ENCODE measurements at regions not wholly inside any gene's neighbourhood (a gene's known extent, or its start where the extent isn't known, plus 50 kb on each side); places are given as distances from the start of the nearest gene placed in this dataset.
"Not testable (repeated sequence)": the region's sequence is repeated elsewhere in the genome, so short reads cannot be mapped to it uniquely, and the experiment has no call there.

- H3K36me3 ChIP-seq (ENCODE audit: control insufficient read depth, insufficient read depth, low read length); H3K9ac ChIP-seq (ENCODE audit: low read length); H3K9me3 ChIP-seq (ENCODE audit: control insufficient read depth, low read length); H3K4me1 ChIP-seq (ENCODE audit: control insufficient read depth, insufficient read depth, low read length); H3K4me3 ChIP-seq (ENCODE audit: low read length); H3K27me3 ChIP-seq (ENCODE audit: control insufficient read depth, insufficient read depth, low read length): not testable (repeated sequence)
These were observed 116.9 kb upstream of the FAM20C start for GRCh38 chr7:75511-75910.

DNA sequence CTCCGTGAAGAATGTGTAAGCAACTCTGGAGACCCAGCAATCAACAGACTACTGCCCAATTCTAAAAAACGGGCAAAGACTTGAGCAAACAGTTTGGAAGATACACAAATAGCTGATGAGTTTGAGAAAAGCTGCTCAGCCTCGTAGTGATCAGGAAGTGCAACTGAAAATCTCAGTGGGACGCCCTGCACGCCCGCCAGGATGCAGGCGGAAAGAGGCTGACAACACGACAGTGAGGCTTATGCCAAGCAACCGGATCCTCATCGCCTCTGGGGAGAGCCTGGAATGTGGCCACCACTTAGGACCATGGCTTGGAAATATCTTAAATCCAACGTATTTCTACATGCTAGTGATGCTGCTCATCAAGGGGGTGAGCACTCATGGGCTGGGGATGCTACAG, 116.2 kb upstream of the FAM20C start:
- H3K4me1 ChIP-seq (ENCODE audit: control insufficient read depth, insufficient read depth, low read length); H3K36me3 ChIP-seq (ENCODE audit: control insufficient read depth, insufficient read depth, low read length); H3K27me3 ChIP-seq (ENCODE audit: control insufficient read depth, insufficient read depth, low read length); H3K9ac ChIP-seq (ENCODE audit: low read length); H3K4me3 ChIP-seq (ENCODE audit: low read length); H3K9me3 ChIP-seq (ENCODE audit: control insufficient read depth, low read length): not testable (repeated sequence)

- not testable (repeated sequence) for H3K9me3 ChIP-seq (ENCODE audit: control insufficient read depth, low read length); H3K4me1 ChIP-seq (ENCODE audit: control insufficient read depth, insufficient read depth, low read length); H3K9ac ChIP-seq (ENCODE audit: low read length); H3K4me3 ChIP-seq (ENCODE audit: low read length); H3K27me3 ChIP-seq (ENCODE audit: control insufficient read depth, insufficient read depth, low read length); H3K36me3 ChIP-seq (ENCODE audit: control insufficient read depth, insufficient read depth, low read length)
These were observed 115.5 kb upstream of the FAM20C start for GRCh38 chr7:76829-77395.

DNA sequence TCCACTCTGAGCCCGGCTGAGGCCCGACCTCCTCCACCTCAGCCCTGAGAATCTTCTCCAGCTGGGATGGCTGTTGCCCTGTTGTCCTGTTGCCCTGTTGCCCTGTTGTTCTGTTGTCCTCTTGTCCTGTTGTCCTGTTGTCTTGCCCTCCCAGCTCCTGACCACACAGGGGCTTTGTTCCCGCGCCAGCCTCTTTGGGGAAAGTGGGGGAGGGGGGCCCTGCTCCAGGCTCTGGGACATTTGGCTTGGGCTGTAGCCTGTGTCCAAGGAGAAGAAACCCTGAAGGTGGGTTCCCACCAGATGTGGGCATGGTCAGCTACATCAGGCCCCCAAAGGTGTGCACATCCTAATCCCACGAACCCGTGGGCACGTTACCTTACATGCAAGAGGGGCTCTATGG, 113.5 kb upstream of the FAM20C start:
- not testable (repeated sequence) for H3K4me3 ChIP-seq (ENCODE audit: low read length); H3K9ac ChIP-seq (ENCODE audit: low read length); H3K4me1 ChIP-seq (ENCODE audit: control insufficient read depth, insufficient read depth, low read length); H3K27me3 ChIP-seq (ENCODE audit: control insufficient read depth, insufficient read depth, low read length); H3K36me3 ChIP-seq (ENCODE audit: control insufficient read depth, insufficient read depth, low read length); H3K9me3 ChIP-seq (ENCODE audit: control insufficient read depth, low read length)

GRCh38 chr7:79400-80055, 112.8 kb upstream of the FAM20C start:
- not testable (repeated sequence) for H3K27me3 ChIP-seq (ENCODE audit: control insufficient read depth, insufficient read depth, low read length); H3K4me1 ChIP-seq (ENCODE audit: control insufficient read depth, insufficient read depth, low read length); H3K9ac ChIP-seq (ENCODE audit: low read length); H3K36me3 ChIP-seq (ENCODE audit: control insufficient read depth, insufficient read depth, low read length); H3K4me3 ChIP-seq (ENCODE audit: low read length); H3K9me3 ChIP-seq (ENCODE audit: control insufficient read depth, low read length)

DNA sequence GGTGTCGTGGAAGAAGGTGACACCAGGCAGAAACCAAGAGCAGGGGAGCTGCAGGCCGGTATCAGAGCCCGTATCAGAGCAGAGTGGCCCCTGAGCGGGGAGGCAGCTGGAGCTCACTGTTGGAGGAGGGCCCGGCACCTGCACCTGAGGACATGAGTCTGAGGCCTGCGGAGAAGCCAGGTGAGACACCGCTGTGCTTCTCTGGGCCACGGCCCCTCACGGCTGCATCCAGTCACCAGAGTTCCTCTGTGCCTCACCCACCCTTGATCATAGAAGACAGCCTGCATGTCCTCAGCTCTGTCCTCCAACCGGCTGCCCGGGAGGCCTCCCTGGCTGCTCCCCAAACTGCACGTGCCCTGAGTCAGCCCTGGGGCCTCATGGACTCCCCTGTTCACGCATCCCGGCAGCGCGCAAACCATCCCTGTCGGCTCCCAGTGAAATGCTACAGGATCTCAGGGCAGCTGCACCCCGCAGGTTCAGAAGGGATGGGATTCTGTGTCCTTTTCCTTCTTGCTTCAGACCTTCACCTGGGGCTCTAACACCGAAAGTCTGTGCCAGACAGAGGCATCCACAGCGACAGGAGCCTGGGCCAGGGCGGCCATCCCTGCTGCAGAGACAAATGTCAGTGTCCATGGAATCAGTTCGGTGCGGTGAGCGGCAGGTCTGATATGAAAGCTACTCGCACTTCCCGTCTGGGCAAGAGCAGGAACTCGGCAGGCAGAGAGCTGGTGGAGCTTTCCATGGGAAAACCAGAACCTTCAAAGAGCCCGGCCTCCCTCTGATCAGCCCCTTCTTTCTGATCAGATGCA, 111.9 kb upstream of the FAM20C start:
- Histone ChIP-seq H3K36me3 (ENCODE audit: control insufficient read depth, insufficient read depth, low read length) (no peaks in the 10 kb centered on the region), H3K27me3 (ENCODE audit: control insufficient read depth, insufficient read depth, low read length) (no peaks in the 10 kb centered on the region), H3K9me3 (ENCODE audit: control insufficient read depth, low read length) (no peaks in the 10 kb centered on the region), H3K4me1 (ENCODE audit: control insufficient read depth, insufficient read depth, low read length) (peaks cover 9% of the 10 kb centered on the region), H3K4me3 (ENCODE audit: low read length) (no peak overlapping the region), H3K9ac (ENCODE audit: low read length) (no peak overlapping the region)

DNA sequence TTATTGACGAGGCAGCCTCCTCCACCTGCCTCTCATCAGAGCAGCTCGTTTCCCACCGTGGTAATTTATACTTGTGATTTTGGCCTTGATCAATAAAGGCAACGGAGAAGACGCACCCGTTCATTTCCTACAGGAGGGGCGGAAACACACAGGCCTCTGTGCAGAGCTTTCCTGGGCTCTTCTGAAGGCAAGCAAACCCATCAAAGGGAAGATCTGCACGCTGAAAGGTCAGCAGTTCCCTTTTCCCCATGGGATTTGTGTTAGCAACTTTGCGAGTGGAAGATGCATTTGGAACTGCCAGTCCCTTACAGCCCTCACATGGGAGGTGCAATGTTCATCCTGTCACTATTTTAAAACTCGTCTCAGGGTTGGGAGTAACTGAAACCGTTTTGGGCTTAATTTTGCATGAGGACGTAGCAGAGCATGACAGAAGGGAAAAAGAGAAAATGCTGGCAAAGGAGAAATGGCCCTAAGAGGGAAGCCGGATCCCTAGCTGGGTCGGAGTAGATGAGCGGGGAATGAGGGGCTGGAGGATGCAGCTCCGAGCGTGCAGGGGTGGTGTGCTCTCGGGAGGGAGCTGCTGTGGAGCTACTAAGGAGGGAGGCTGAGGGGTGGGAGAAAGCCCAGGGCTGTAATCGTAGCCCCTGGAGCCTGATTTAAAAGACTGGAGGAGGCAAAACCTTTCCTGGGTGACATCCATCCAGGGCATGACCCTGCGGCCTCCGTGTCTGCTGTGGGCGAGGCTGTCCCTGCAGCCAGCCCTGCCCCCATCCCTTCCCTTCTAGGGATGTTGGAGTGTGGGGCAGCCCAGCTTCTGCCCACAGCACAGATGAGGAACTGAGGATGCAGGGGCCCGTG, 111.1 kb upstream of the FAM20C start:
- H3K9ac ChIP-seq (ENCODE audit: low read length): no peak overlapping the region
- H3K27me3 ChIP-seq (ENCODE audit: control insufficient read depth, insufficient read depth, low read length): peaks cover 4% of the 10 kb centered on the region
- no peaks in the 10 kb centered on the region for H3K36me3 ChIP-seq (ENCODE audit: control insufficient read depth, insufficient read depth, low read length)
- H3K4me1 ChIP-seq (ENCODE audit: control insufficient read depth, insufficient read depth, low read length): peaks cover 9% of the 10 kb centered on the region
- no peak overlapping the region for H3K4me3 ChIP-seq (ENCODE audit: low read length)
- H3K9me3 ChIP-seq (ENCODE audit: control insufficient read depth, low read length): no peaks in the 10 kb centered on the region

DNA sequence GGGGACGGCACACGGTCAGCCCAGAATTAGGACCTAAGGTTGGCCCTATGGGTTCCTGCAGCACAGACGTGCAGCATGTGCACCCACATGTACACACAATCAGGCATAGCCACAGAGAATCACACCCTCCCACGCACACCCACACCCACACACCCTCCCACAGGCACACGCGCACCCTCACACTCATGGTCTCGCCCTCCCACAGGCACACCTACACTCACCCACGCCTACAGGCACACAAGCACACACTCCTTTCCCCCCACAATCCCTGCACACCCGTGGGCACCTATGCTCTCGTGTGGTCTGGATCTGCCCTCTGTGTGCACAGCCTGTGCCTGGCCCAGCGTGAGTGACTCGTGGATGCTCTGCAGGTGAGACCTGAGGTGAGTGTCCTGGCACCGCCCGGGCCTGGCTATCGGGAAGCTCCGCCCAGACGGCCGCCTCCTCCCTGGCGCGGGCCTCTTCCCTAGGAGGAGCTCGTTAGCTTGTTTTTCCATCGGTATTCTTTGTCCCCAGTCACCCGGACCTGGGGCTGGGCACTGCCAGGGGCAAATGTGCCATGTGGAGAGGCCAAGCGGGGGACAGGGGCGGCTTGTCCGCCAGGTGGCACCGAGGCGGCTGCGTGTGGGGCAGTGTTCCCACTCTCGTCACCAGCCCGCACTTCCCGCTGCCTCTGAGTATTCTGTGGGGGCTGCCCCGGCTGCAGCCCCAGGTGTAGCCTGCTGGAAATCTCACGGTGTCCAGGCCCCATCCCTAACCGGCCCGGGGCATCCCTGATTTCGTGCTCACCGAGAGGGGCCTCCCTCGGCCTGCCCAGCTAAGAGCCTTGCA, 110.2 kb upstream of the FAM20C start:
- Histone ChIP-seq H3K4me3 (ENCODE audit: low read length) (no peak overlapping the region), H3K36me3 (ENCODE audit: control insufficient read depth, insufficient read depth, low read length) (no peaks in the 10 kb centered on the region), H3K9me3 (ENCODE audit: control insufficient read depth, low read length) (no peaks in the 10 kb centered on the region), H3K4me1 (ENCODE audit: control insufficient read depth, insufficient read depth, low read length) (peaks cover 9% of the 10 kb centered on the region), H3K27me3 (ENCODE audit: control insufficient read depth, insufficient read depth, low read length) (peaks cover 6% of the 10 kb centered on the region), H3K9ac (ENCODE audit: low read length) (no peak overlapping the region)

- Histone ChIP-seq H3K27me3 (ENCODE audit: control insufficient read depth, insufficient read depth, low read length) (peaks cover 6% of the 10 kb centered on the region), H3K36me3 (ENCODE audit: control insufficient read depth, insufficient read depth, low read length) (no peaks in the 10 kb centered on the region), H3K4me1 (ENCODE audit: control insufficient read depth, insufficient read depth, low read length) (peaks cover 9% of the 10 kb centered on the region), H3K4me3 (ENCODE audit: low read length) (no peak overlapping the region), H3K9me3 (ENCODE audit: control insufficient read depth, low read length) (no peaks in the 10 kb centered on the region), H3K9ac (ENCODE audit: low read length) (no peak overlapping the region)
These were observed 109.6 kb upstream of the FAM20C start for GRCh38 chr7:82757-83155.

DNA sequence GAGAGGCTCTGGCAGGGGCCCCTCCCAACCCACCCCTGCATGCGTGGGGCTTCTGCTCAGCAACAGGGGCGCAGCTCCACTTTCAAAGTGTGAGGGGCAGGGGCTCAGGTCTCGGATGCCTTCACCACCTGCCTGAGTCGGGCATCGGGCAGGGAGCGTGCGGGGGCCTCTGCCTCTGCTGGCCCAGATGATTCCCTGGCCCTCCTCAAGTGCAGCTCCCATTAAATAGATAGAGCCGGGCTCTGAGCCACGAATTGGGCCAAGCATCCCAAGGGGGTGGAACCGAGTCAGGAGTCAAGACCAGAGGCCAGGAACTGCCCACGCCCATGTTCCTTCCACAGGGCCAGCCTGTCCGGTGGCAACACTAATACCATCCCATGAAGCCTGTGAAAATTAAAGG, 108.9 kb upstream of the FAM20C start:
- H3K36me3 ChIP-seq (ENCODE audit: control insufficient read depth, insufficient read depth, low read length): no peaks in the 10 kb centered on the region
- H3K9ac ChIP-seq (ENCODE audit: low read length): no peak overlapping the region
- H3K4me3 ChIP-seq (ENCODE audit: low read length): no peak overlapping the region
- peaks cover 6% of the 10 kb centered on the region for H3K27me3 ChIP-seq (ENCODE audit: control insufficient read depth, insufficient read depth, low read length)
- no peaks in the 10 kb centered on the region for H3K9me3 ChIP-seq (ENCODE audit: control insufficient read depth, low read length)
- peaks cover 11% of the 10 kb centered on the region for H3K4me1 ChIP-seq (ENCODE audit: control insufficient read depth, insufficient read depth, low read length)

DNA sequence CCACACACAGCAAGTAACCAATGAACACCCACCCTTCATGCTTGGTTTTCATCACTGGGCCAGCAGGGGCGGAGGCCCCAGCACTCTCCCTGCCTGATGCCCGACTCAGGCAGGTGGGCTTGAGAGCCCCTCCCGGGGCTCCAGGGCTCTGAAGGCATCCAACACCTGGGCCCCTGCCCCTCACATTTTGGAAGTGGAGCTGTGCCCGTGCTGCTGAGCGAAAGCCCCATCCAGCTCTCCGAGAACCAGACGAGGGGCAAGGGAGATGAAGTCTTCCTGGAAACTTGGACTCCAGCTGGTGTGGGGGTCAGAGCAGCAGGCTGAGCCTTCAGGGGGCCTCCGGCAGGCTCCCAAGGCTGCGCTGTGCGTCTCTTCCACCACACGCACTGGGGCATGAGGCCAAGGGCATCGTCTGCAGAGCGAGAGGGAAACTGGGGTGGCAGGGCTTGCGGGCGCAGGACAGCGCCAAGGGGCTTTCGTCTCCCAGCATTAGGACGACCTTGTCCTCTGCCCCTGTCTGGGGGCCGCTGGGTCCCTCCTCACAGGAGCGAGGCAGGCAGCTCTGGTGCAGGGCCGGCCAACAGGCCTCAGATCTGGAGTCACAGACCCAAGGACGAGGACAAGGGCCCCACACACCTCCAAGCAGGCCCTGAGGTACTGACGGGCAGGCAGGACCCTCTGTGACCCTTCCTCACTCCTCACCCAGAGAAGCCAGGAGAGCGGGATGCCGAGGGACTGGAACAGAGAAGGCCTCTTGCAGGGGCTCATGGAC, 108.3 kb upstream of the FAM20C start:
- peaks cover 6% of the 10 kb centered on the region for H3K27me3 ChIP-seq (ENCODE audit: control insufficient read depth, insufficient read depth, low read length)
- no peak overlapping the region for H3K4me3 ChIP-seq (ENCODE audit: low read length)
- H3K9ac ChIP-seq (ENCODE audit: low read length): no peak overlapping the region
- H3K9me3 ChIP-seq (ENCODE audit: control insufficient read depth, low read length): no peaks in the 10 kb centered on the region
- H3K36me3 ChIP-seq (ENCODE audit: control insufficient read depth, insufficient read depth, low read length): no peaks in the 10 kb centered on the region
- peaks cover 17% of the 10 kb centered on the region for H3K4me1 ChIP-seq (ENCODE audit: control insufficient read depth, insufficient read depth, low read length)
